ENCODE measurements at regions not wholly inside any gene's neighbourhood (a gene's known extent, or its start where the extent isn't known, plus 50 kb on each side); places are given as distances from the start of the nearest gene placed in this dataset.

DNA sequence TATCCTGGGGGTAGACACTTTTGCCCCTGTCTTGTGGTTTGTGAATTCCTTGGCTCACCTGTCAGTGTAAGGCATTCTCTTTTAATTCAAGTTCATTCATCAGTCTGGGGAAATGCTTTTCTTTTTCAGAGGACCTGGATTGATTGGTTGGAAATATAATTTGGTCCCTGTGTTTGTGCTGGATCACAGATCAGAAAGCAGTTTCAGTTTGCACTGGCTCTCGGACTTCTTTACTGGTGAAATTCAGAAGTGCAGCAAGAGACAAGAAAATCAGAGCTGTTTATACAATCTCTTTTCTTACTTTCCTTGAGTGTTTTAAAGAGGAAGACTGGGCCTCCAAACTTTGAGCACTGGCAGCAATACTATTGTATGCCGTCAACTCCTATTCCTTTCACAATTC, 161.8 kb upstream of the KCNJ16 start:
- TF ChIP-seq, protein P1, sequence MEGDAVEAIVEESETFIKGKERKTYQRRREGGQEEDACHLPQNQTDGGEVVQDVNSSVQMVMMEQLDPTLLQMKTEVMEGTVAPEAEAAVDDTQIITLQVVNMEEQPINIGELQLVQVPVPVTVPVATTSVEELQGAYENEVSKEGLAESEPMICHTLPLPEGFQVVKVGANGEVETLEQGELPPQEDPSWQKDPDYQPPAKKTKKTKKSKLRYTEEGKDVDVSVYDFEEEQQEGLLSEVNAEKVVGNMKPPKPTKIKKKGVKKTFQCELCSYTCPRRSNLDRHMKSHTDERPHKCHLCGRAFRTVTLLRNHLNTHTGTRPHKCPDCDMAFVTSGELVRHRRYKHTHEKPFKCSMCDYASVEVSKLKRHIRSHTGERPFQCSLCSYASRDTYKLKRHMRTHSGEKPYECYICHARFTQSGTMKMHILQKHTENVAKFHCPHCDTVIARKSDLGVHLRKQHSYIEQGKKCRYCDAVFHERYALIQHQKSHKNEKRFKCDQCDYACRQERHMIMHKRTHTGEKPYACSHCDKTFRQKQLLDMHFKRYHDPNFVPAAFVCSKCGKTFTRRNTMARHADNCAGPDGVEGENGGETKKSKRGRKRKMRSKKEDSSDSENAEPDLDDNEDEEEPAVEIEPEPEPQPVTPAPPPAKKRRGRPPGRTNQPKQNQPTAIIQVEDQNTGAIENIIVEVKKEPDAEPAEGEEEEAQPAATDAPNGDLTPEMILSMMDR (IDR thresholded peaks at IDR 0.05 in 4 of 5, conservative IDR thresholded peaks at IDR 0.05 in 1 of 5), result no peak
- TF ChIP-seq POLR2A (IDR thresholded peaks at IDR 0.05), result no peak
